ENCODE measurements at regions not wholly inside any gene's neighbourhood (a gene's known extent, or its start where the extent isn't known, plus 50 kb on each side); places are given as distances from the start of the nearest gene placed in this dataset.

GRCh38 chr3:31472479-31473390 lies 60.0 kb upstream of the STT3B start:
- TF ChIP-seq EZH2 (IDR thresholded peaks at IDR 0.05; ENCODE audit: insufficient read depth, low read length), result no peak
- TF ChIP-seq, protein P1, sequence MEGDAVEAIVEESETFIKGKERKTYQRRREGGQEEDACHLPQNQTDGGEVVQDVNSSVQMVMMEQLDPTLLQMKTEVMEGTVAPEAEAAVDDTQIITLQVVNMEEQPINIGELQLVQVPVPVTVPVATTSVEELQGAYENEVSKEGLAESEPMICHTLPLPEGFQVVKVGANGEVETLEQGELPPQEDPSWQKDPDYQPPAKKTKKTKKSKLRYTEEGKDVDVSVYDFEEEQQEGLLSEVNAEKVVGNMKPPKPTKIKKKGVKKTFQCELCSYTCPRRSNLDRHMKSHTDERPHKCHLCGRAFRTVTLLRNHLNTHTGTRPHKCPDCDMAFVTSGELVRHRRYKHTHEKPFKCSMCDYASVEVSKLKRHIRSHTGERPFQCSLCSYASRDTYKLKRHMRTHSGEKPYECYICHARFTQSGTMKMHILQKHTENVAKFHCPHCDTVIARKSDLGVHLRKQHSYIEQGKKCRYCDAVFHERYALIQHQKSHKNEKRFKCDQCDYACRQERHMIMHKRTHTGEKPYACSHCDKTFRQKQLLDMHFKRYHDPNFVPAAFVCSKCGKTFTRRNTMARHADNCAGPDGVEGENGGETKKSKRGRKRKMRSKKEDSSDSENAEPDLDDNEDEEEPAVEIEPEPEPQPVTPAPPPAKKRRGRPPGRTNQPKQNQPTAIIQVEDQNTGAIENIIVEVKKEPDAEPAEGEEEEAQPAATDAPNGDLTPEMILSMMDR (IDR thresholded peaks at IDR 0.05; ENCODE audit: insufficient read depth, low read depth, low read length), result no peak
- no peak overlapping the region for H3K4me3 ChIP-seq (ENCODE audit: insufficient read depth, low read depth, low read length)
- H4K20me1 ChIP-seq (ENCODE audit: insufficient read depth, low read length), result no peaks in the 10 kb centered on the region
- H3K36me3 Mint-ChIP-seq (ENCODE audit: low read depth, unreplicated experiment), result peaks cover 6% of the 10 kb centered on the region
- no peaks in the 10 kb centered on the region for H3K4me1 ChIP-seq (ENCODE audit: insufficient read depth, low read length)
- H3K9ac ChIP-seq (ENCODE audit: low read length), result no peak overlapping the region
- H3K27me3 ChIP-seq (ENCODE audit: insufficient read depth, low read length), result peaks cover 62% of the 10 kb centered on the region
- H3K9me3 Mint-ChIP-seq (ENCODE audit: unreplicated experiment), result peaks cover 3% of the 10 kb centered on the region
- H3K27ac ChIP-seq (ENCODE audit: low read depth, low read length), result no peak overlapping the region
- no peak overlapping the region for H2AFZ ChIP-seq (ENCODE audit: low read depth, low read length)
- H3K27ac Mint-ChIP-seq (ENCODE audit: unreplicated experiment), result peak overlapping the region; percentile 36
- no peak overlapping the region for H3K4me2 ChIP-seq (ENCODE audit: low read length)
- H3K4me1 Mint-ChIP-seq (ENCODE audit: low read depth, unreplicated experiment), result peaks cover 2% of the 10 kb centered on the region
- H3K4me3 Mint-ChIP-seq (ENCODE audit: unreplicated experiment), result no peak overlapping the region
- H3K36me3 ChIP-seq (ENCODE audit: insufficient read depth, low read length), result no peaks in the 10 kb centered on the region
- no peaks in the 10 kb centered on the region for H3K79me2 ChIP-seq (ENCODE audit: insufficient read depth, low read length)
- peaks cover 5% of the 10 kb centered on the region for H3K9me3 ChIP-seq (ENCODE audit: insufficient read depth, low read depth, low read length)
- FAIRE-seq, result no peak
- H3K27me3 Mint-ChIP-seq (ENCODE audit: low read depth, unreplicated experiment), result peaks cover 19% of the 10 kb centered on the region
- peak; percentile 87 for DNase-seq (ENCODE audit: low read depth)

DNA sequence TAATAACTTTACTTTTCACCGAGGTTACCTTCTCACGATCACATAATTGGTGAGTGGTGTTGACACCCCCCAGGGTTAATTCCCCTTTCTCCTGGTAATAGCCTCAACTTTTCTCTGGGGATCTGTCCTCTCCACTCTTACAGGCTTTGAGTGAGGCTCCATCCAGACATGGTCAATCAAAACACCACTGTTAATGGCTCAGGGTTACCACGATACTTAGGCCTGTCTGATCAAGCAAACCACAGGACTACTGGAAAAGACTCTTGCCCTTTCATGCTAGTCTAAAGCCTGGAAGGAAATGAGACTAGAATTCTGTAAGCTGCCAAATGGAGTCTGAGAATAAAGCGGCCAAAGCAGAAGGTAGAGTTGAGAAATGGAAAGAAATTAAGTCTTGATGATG lies 56.5 kb upstream of the STT3B start:
- TF ChIP-seq, protein P1 (IDR thresholded peaks at IDR 0.05; ENCODE audit: insufficient read depth, low read depth, low read length), result no peak
- TF ChIP-seq EZH2 (IDR thresholded peaks at IDR 0.05; ENCODE audit: insufficient read depth, low read length), result no peak
- no peak overlapping the region for H3K27ac Mint-ChIP-seq (ENCODE audit: unreplicated experiment)
- H3K9me3 Mint-ChIP-seq (ENCODE audit: unreplicated experiment), result peaks cover 12% of the 10 kb centered on the region
- H3K27me3 ChIP-seq (ENCODE audit: insufficient read depth, low read length), result peaks cover 55% of the 10 kb centered on the region
- H3K4me1 ChIP-seq (ENCODE audit: insufficient read depth, low read length), result no peaks in the 10 kb centered on the region
- H3K27me3 Mint-ChIP-seq (ENCODE audit: low read depth, unreplicated experiment), result peaks cover 13% of the 10 kb centered on the region
- no peaks in the 10 kb centered on the region for H3K36me3 Mint-ChIP-seq (ENCODE audit: low read depth, unreplicated experiment)
- no peak overlapping the region for H3K4me3 ChIP-seq (ENCODE audit: insufficient read depth, low read depth, low read length)
- no peak overlapping the region for H3K9ac ChIP-seq (ENCODE audit: low read length)
- H3K79me2 ChIP-seq (ENCODE audit: insufficient read depth, low read length), result no peaks in the 10 kb centered on the region
- no peaks in the 10 kb centered on the region for H3K36me3 ChIP-seq (ENCODE audit: insufficient read depth, low read length)
- peaks cover 2% of the 10 kb centered on the region for H3K4me1 Mint-ChIP-seq (ENCODE audit: low read depth, unreplicated experiment)
- no peak overlapping the region for H2AFZ ChIP-seq (ENCODE audit: low read depth, low read length)
- H3K9me3 ChIP-seq (ENCODE audit: insufficient read depth, low read depth, low read length), result peaks cover under 1% of the 10 kb centered on the region
- H3K27ac ChIP-seq (ENCODE audit: low read depth, low read length), result no peak overlapping the region
- no peak overlapping the region for H3K4me3 Mint-ChIP-seq (ENCODE audit: unreplicated experiment)
- no peak for FAIRE-seq
- no peak for DNase-seq (ENCODE audit: low read depth)
- no peak overlapping the region for H3K4me2 ChIP-seq (ENCODE audit: low read length)
- H4K20me1 ChIP-seq (ENCODE audit: insufficient read depth, low read length), result no peaks in the 10 kb centered on the region

GRCh38 chr3:31479431-31479830 lies 53.3 kb upstream of the STT3B start:
- Mint-ChIP-seq H3K36me3 (ENCODE audit: low read depth, unreplicated experiment) (no peaks in the 10 kb centered on the region), H3K4me3 (ENCODE audit: unreplicated experiment) (no peak overlapping the region), H3K4me1 (ENCODE audit: low read depth, unreplicated experiment) (no peaks in the 10 kb centered on the region), H3K27ac (ENCODE audit: unreplicated experiment) (no peak overlapping the region), H3K9me3 (ENCODE audit: unreplicated experiment) (peaks cover 12% of the 10 kb centered on the region), H3K27me3 (ENCODE audit: low read depth, unreplicated experiment) (peaks cover 5% of the 10 kb centered on the region)
- DNase-seq (ENCODE audit: low read depth) (no peak), FAIRE-seq (no peak)
- H3K36me3 ChIP-seq (ENCODE audit: insufficient read depth, low read length), result no peaks in the 10 kb centered on the region
- no peak overlapping the region for H3K4me3 ChIP-seq (ENCODE audit: insufficient read depth, low read depth, low read length)
- no peaks in the 10 kb centered on the region for H3K79me2 ChIP-seq (ENCODE audit: insufficient read depth, low read length)
- H3K4me1 ChIP-seq (ENCODE audit: insufficient read depth, low read length), result no peaks in the 10 kb centered on the region
- H3K27me3 ChIP-seq (ENCODE audit: insufficient read depth, low read length), result peaks cover 44% of the 10 kb centered on the region
- no peak overlapping the region for H3K27ac ChIP-seq (ENCODE audit: low read depth, low read length)
- H3K4me2 ChIP-seq (ENCODE audit: low read length), result no peak overlapping the region
- no peak overlapping the region for H3K9ac ChIP-seq (ENCODE audit: low read length)
- H3K9me3 ChIP-seq (ENCODE audit: insufficient read depth, low read depth, low read length), result no peaks in the 10 kb centered on the region
- H4K20me1 ChIP-seq (ENCODE audit: insufficient read depth, low read length), result no peaks in the 10 kb centered on the region
- no peak for TF ChIP-seq EZH2 (IDR thresholded peaks at IDR 0.05; ENCODE audit: insufficient read depth, low read length)
- TF ChIP-seq, protein P1 (IDR thresholded peaks at IDR 0.05; ENCODE audit: insufficient read depth, low read depth, low read length), result no peak
- H2AFZ ChIP-seq (ENCODE audit: low read depth, low read length), result no peak overlapping the region
